ENCODE measurements at regions not wholly inside any gene's neighbourhood (a gene's known extent, or its start where the extent isn't known, plus 50 kb on each side); places are given as distances from the start of the nearest gene placed in this dataset.

DNA sequence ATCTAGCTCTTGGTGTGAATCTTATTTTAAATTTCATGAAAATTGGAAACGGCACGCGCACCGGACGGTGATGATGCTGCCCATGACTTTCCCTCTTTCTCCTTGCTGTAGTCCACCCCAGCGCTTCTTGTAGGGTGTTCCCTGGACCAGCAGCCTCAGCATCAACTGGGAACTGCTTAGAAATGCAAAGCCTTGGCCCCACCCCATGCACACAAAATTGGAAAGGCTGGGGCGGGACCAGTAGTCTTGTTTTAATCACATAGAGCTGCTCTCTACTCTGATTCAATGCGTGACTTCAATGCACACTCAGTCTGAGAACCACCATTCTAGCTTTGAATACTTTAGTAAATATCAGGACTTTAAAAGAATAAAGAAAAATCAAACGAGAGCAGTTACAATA is 427.1 kb downstream of the EFNB2 start:
- BruUV-seq (replicated peaks): no TSS peak
- ChIA-PET POLR2A (no interaction called here), CTCF (ENCODE audit: unreplicated experiment) (no interaction called here)
- no peak for TF ChIP-seq EZH2phosphoT487 (IDR thresholded peaks at IDR 0.05; ENCODE audit: borderline replicate concordance, low read depth, low read length)
- TF ChIP-seq, protein P1, sequence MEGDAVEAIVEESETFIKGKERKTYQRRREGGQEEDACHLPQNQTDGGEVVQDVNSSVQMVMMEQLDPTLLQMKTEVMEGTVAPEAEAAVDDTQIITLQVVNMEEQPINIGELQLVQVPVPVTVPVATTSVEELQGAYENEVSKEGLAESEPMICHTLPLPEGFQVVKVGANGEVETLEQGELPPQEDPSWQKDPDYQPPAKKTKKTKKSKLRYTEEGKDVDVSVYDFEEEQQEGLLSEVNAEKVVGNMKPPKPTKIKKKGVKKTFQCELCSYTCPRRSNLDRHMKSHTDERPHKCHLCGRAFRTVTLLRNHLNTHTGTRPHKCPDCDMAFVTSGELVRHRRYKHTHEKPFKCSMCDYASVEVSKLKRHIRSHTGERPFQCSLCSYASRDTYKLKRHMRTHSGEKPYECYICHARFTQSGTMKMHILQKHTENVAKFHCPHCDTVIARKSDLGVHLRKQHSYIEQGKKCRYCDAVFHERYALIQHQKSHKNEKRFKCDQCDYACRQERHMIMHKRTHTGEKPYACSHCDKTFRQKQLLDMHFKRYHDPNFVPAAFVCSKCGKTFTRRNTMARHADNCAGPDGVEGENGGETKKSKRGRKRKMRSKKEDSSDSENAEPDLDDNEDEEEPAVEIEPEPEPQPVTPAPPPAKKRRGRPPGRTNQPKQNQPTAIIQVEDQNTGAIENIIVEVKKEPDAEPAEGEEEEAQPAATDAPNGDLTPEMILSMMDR (conservative IDR thresholded peaks at IDR 0.05; ENCODE audit: low read length): no peak
- Histone ChIP-seq H4K20me1 (ENCODE audit: insufficient read depth, low read length) (no peaks in the 10 kb centered on the region), H3K9me3 (ENCODE audit: low read length) (no peaks in the 10 kb centered on the region), H3K4me1 (ENCODE audit: insufficient read depth, low read length, poor library complexity, severe bottlenecking) (no peaks in the 10 kb centered on the region), H3K79me2 (ENCODE audit: insufficient read depth, low read depth, low read length) (no peaks in the 10 kb centered on the region), H3K27ac (ENCODE audit: low read depth, low read length, poor library complexity, severe bottlenecking) (no peak overlapping the region), H3K36me3 (ENCODE audit: insufficient read depth, low read length) (no peaks in the 10 kb centered on the region), H3K4me3 (ENCODE audit: low read depth, low read length, poor library complexity, severe bottlenecking) (no peak overlapping the region), H2AFZ (ENCODE audit: low read length) (no peak overlapping the region), H3K9me2 (ENCODE audit: insufficient read depth, low read length) (no peaks in the 10 kb centered on the region), H3K4me2 (ENCODE audit: low read length) (no peak overlapping the region)
- DNase-seq (ENCODE audit: low spot score): no peak
- intact Hi-C loops (cut with micrococcal nuclease; ENCODE audit: unreplicated experiment): no loop called here

DNA sequence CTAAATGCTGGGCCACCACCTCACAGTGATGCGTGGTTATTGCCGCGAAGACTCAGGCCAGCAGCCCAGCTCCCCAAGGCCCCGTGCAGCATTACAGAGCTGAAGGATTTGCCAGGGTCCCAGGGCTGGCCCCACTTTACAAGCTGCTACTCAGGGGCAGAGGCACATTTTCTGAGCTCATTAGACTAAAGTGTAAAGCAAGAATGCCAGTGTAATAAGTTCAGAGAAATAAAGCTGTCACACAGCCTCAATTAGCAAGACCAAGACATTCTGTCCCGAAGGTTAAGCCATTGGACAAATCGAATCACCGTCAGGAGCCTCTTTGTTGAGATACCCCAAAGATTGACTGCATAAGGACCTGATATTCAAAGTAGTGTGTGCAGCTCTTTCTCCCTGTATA is 428.4 kb downstream of the EFNB2 start:
- CTCF ChIA-PET (ENCODE audit: unreplicated experiment): no interaction called here

DNA sequence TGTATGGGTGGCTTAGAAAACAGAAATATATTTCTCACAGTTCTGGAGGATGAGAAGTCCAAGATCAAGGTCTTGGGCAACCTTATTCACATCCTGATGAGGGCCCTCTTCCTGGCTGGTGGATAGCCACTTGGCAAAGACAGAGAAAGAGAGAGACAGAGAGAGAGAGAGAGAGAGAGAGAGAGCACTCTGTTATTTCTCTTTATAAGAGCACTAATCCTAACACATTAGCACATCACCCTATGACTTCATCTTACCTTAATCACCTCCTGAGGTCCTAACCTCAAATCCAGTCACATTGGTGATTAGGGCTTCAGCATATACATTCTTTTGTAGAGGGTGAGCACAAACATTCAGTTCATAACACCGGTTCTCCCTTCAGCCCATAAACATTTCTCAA is 430.3 kb downstream of the EFNB2 start:
- CTCF ChIA-PET (ENCODE audit: unreplicated experiment): no interaction called here
- TF ChIP-seq, protein P1 (conservative IDR thresholded peaks at IDR 0.05; ENCODE audit: low read length): no peak
- TF ChIP-seq EZH2phosphoT487 (IDR thresholded peaks at IDR 0.05; ENCODE audit: borderline replicate concordance, low read depth, low read length): no peak

More for the DNA sequence above, 428.4 kb downstream of the EFNB2 start:
- POLR2A ChIA-PET: no interaction called here
- no peaks in the 10 kb centered on the region for H3K36me3 ChIP-seq (ENCODE audit: insufficient read depth, low read length)
- no peaks in the 10 kb centered on the region for H4K20me1 ChIP-seq (ENCODE audit: insufficient read depth, low read length)
- intact Hi-C loops (cut with micrococcal nuclease; ENCODE audit: unreplicated experiment): no loop called here
- no peak overlapping the region for H3K4me3 ChIP-seq (ENCODE audit: low read depth, low read length, poor library complexity, severe bottlenecking)
- H3K27ac ChIP-seq (ENCODE audit: low read depth, low read length, poor library complexity, severe bottlenecking): no peak overlapping the region
- no peak overlapping the region for H3K4me2 ChIP-seq (ENCODE audit: low read length)
- no peaks in the 10 kb centered on the region for H3K4me1 ChIP-seq (ENCODE audit: insufficient read depth, low read length, poor library complexity, severe bottlenecking)
- no TSS peak for BruUV-seq (replicated peaks)
- H3K79me2 ChIP-seq (ENCODE audit: insufficient read depth, low read depth, low read length): no peaks in the 10 kb centered on the region
- no peak for DNase-seq (ENCODE audit: low spot score)
- no peak overlapping the region for H2AFZ ChIP-seq (ENCODE audit: low read length)
- H3K9me3 ChIP-seq (ENCODE audit: low read length): no peaks in the 10 kb centered on the region
- no peak for TF ChIP-seq EZH2phosphoT487 (IDR thresholded peaks at IDR 0.05; ENCODE audit: borderline replicate concordance, low read depth, low read length)
- TF ChIP-seq, protein P1 (conservative IDR thresholded peaks at IDR 0.05; ENCODE audit: low read length): no peak
- no peaks in the 10 kb centered on the region for H3K9me2 ChIP-seq (ENCODE audit: insufficient read depth, low read length)

More for the DNA sequence above, 430.3 kb downstream of the EFNB2 start:
- H3K9me2 ChIP-seq (ENCODE audit: insufficient read depth, low read length): no peaks in the 10 kb centered on the region
- no peaks in the 10 kb centered on the region for H3K4me1 ChIP-seq (ENCODE audit: insufficient read depth, low read length, poor library complexity, severe bottlenecking)
- H2AFZ ChIP-seq (ENCODE audit: low read length): no peak overlapping the region
- no peaks in the 10 kb centered on the region for H3K9me3 ChIP-seq (ENCODE audit: low read length)
- no peak overlapping the region for H3K27ac ChIP-seq (ENCODE audit: low read depth, low read length, poor library complexity, severe bottlenecking)
- POLR2A ChIA-PET: no interaction called here
- no peak overlapping the region for H3K4me2 ChIP-seq (ENCODE audit: low read length)
- H3K36me3 ChIP-seq (ENCODE audit: insufficient read depth, low read length): no peaks in the 10 kb centered on the region
- H3K4me3 ChIP-seq (ENCODE audit: low read depth, low read length, poor library complexity, severe bottlenecking): no peak overlapping the region
- no peak for DNase-seq (ENCODE audit: low spot score)
- H3K79me2 ChIP-seq (ENCODE audit: insufficient read depth, low read depth, low read length): no peaks in the 10 kb centered on the region
- no TSS peak for BruUV-seq (replicated peaks)
- H4K20me1 ChIP-seq (ENCODE audit: insufficient read depth, low read length): no peaks in the 10 kb centered on the region
- intact Hi-C loops (cut with micrococcal nuclease; ENCODE audit: unreplicated experiment): no loop called here

Measured in OCI-LY7 (cell line).